HFF-Myc (cell line): ENCODE measurements at regions not wholly inside any gene's neighbourhood (a gene's known extent, or its start where the extent isn't known, plus 50 kb on each side); places are given as distances from the start of the nearest gene placed in this dataset.

Experiments used
- DNase-seq: peaks from one replicate; pipeline ENCODE4 v3.0.0-alpha.2; 2011; ENCODE audit warnings: low read depth; ENCODE audit errors: extremely low read depth
- H3K4me3 ChIP-seq: replicated peaks from 2 replicates; pipeline ENCODE4 v1.5.1; 2011; ENCODE audit warnings: low read depth, mild to moderate bottlenecking, control low read depth, low read length
- CTCF ChIP-seq: IDR thresholded peaks from 2 replicates; pipeline ENCODE4 v1.5.1; 2012; ENCODE audit warnings: mild to moderate bottlenecking, low read depth, low read length, control low read depth; ENCODE audit errors: missing control alignments

GRCh38 chr14:83923842-83924241 lies 1606.1 kb upstream of the FLRT2 start:
- no peak overlapping the region for H3K4me3 ChIP-seq
- TF ChIP-seq CTCF, result no peak
- no peak for DNase-seq

- DNase-seq, result no peak
- TF ChIP-seq CTCF, result no peak
- no peak overlapping the region for H3K4me3 ChIP-seq
Observed at GRCh38 chr14:83924259-83924658, 1605.7 kb upstream of the FLRT2 start.

DNA sequence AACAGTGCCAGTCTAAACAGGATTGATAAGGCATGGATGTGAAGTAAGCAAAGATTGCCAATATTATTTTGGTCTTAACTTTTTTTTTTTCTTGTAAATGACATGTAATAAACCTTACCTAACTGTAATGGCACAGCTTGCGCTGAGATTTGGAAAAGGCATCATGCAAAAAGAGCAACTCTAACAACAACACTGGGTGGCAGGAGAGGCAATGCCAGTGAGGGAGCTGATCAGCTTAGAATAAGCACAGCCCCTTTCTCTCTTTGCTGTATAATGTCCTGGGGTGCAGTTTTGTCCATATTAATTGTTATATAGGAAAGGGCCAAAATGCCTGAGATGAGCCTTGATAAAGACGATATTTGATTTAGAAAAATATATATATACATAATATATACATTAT lies 1589.7 kb upstream of the FLRT2 start:
- DNase-seq, result no peak
- TF ChIP-seq CTCF, result no peak
- H3K4me3 ChIP-seq, result no peak overlapping the region

- no peak for DNase-seq
- no peak for TF ChIP-seq CTCF
- no peak overlapping the region for H3K4me3 ChIP-seq
Observed at GRCh38 chr14:83958359-83958758, 1571.6 kb upstream of the FLRT2 start.

DNA sequence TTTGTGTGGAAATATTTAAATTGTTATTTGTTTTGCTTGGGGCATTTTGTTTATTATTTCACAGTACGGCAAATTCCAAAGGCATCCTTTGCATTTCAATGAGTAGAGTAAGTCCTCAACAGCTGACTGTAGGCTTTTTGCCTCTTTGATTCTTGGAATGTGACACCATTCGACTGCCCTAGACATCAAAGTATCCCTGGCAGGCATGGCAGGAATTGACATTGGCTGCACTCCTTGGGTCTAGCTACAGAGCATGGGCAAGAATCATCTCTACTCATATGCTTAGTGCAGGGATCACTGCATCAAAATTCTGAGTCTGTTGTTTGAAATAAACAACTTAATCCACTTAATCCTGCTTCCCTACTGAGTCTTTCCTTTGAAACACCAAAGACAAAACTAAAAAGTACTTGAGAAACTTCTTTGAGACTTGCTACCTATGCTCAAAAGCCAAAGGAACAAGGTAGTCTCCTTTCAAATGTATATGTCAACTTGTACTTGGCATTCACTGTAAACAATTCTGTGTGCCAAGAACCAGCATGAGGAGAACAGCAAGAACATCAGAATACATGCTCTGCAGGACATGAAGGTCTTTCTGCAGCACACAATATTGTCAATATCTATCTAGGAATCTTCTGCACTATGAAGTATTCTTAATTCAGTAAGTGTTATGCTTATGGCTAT lies 1569.0 kb upstream of the FLRT2 start:
- DNase-seq, result no peak
- TF ChIP-seq CTCF, result no peak
- H3K4me3 ChIP-seq, result no peak overlapping the region

DNA sequence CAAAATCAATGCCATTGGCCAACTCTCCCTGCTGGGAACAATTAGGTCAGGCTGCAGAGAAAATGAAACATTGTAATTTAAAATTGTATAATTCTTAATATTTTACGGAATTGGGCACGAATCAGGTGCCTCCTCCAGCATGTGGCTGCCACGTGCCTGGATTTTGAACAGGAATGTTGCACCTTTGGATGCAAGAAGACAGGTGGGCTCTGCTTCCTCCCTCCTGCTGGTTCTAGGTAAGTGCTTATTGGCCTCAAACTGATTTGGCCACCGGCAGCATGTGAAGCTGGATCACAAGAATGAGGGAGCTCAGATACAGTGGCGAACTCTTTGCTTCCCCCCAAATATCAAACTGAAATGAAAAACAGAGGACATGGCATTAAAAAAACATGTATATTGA lies 1559.9 kb upstream of the FLRT2 start:
- no peak overlapping the region for H3K4me3 ChIP-seq
- no peak for DNase-seq
- no peak for TF ChIP-seq CTCF

- no peak for TF ChIP-seq CTCF
- no peak for DNase-seq
Observed at GRCh38 chr14:83972631-83973030, 1557.3 kb upstream of the FLRT2 start.

More at GRCh38 chr14:83972631-83973030, 1557.3 kb upstream of the FLRT2 start:
- H3K4me3 ChIP-seq, result no peak overlapping the region
